ENCODE measurements at regions not wholly inside any gene's neighbourhood (a gene's known extent, or its start where the extent isn't known, plus 50 kb on each side); places are given as distances from the start of the nearest gene placed in this dataset.

- TF ChIP-seq CTCF (IDR thresholded peaks at IDR 0.05; ENCODE audit: insufficient read depth, low read length, poor library complexity, severe bottlenecking) = no peak
- TF ChIP-seq EZH2phosphoT487 (conservative IDR thresholded peaks at IDR 0.05; ENCODE audit: low read length) = no peak
Observed at GRCh38 chr3:83248454-83248853, 1487.0 kb upstream of the GBE1 start.

All from SU-DHL-6 (cell line).